ENCODE measurements at regions not wholly inside any gene's neighbourhood (a gene's known extent, or its start where the extent isn't known, plus 50 kb on each side); places are given as distances from the start of the nearest gene placed in this dataset.
"Not testable (repeated sequence)": the region's sequence is repeated elsewhere in the genome, so short reads cannot be mapped to it uniquely, and the experiment has no call there.

DNA sequence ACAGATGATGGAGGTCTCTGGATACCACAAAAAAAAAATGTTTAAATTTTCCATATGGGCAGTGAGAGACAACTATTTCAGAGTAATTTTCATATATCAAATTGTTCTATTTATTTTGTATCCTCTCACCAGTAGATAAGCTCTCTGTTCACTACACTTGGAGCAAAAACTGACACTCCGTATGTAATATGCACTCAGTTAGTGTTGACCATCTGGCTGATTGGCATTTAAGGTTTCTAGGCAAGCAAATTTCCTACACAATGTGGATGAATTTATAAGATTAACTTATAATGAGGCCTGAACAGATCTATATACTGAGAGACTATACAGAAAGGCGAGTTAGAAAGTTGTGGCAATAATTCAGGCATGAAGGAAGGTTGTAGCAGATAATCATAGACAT lies 836.5 kb upstream of the SEMA6D start:
- ATAC-seq (ENCODE audit: poor library complexity) (no peak), DNase-seq (no peak)
- intact Hi-C loops (cut with DNase I) = loop anchor here (10.0 kb wide), 1 partner anchor 76 kb away; no protein-coding TSS in a partner anchor

- intact Hi-C loops (cut with DNase I) = no loop called here
- ATAC-seq (ENCODE audit: poor library complexity) = no peak
- DNase-seq = no peak
Observed at GRCh38 chr15:46892621-46893160, 824.6 kb upstream of the SEMA6D start.

GRCh38 chr15:46894644-46895043 lies 822.7 kb upstream of the SEMA6D start:
- no peak for ATAC-seq (ENCODE audit: poor library complexity)
- no peak for DNase-seq
- intact Hi-C loops (cut with DNase I) = no loop called here

GRCh38 chr15:46897266-46897665 lies 820.0 kb upstream of the SEMA6D start:
- no peak for DNase-seq
- intact Hi-C loops (cut with DNase I) = no loop called here
- no peak for ATAC-seq (ENCODE audit: poor library complexity)

- ATAC-seq (ENCODE audit: poor library complexity) (no peak), DNase-seq (no peak)
- intact Hi-C loops (cut with DNase I) = no loop called here
Observed at GRCh38 chr15:46901001-46901400, 816.3 kb upstream of the SEMA6D start.

GRCh38 chr15:46917721-46918252 lies 799.5 kb upstream of the SEMA6D start:
- ATAC-seq (ENCODE audit: poor library complexity) = no peak
- intact Hi-C loops (cut with DNase I) = no loop called here

DNA sequence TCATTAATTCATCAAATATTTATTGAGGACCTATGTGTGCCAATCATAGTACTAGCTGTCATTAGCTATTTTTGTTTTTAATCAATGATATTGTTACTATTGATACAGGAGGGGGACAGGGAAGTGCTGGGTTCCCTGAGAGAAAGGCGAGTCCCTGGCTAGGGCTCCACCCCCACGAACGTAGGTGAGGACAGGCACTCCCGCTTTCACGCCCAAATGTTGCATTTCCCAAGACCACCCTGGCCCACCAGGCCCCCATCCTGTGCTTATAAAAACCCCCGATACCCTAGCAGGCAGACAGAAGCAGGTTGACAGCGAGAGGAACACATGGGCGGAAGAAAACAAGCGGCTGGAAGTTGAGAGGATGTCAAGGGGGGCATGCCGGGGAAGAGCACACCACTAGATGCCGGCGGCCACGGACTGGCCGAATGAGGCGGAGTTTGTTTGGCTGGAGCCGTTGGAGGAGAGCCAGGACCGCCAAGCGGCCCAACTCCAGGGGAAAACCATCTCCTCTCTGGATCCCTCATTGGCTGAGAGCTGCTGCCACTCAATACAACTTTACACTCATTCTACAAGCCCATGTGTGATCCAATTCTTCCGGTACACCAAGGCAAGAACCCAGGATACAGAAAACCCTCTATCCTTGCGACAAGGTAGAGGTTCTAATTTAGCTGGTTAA lies 798.7 kb upstream of the SEMA6D start:
- ATAC-seq (ENCODE audit: poor library complexity) (no peak), DNase-seq (no peak)
- intact Hi-C loops (cut with DNase I) = no loop called here

More at GRCh38 chr15:46917721-46918252, 799.5 kb upstream of the SEMA6D start:
- DNase-seq = no peak

GRCh38 chr15:46921891-46922290 lies 795.4 kb upstream of the SEMA6D start:
- no peak for ATAC-seq (ENCODE audit: poor library complexity)
- intact Hi-C loops (cut with DNase I) = no loop called here
- DNase-seq = peak; percentile 41

GRCh38 chr15:46930426-46930825 lies 786.9 kb upstream of the SEMA6D start:
- no peak for DNase-seq
- intact Hi-C loops (cut with DNase I) = no loop called here
- ATAC-seq (ENCODE audit: poor library complexity) = no peak

GRCh38 chr15:46933332-46933731 lies 784.0 kb upstream of the SEMA6D start:
- DNase-seq = no peak
- ATAC-seq (ENCODE audit: poor library complexity) = no peak
- intact Hi-C loops (cut with DNase I) = no loop called here

GRCh38 chr15:46934851-46935250 lies 782.5 kb upstream of the SEMA6D start:
- no peak for ATAC-seq (ENCODE audit: poor library complexity)
- no peak for DNase-seq
- intact Hi-C loops (cut with DNase I) = no loop called here

- intact Hi-C loops (cut with DNase I) = no loop called here
- DNase-seq (no peak), ATAC-seq (ENCODE audit: poor library complexity) (no peak)
Observed at GRCh38 chr15:46938169-46938568, 779.1 kb upstream of the SEMA6D start.

- ATAC-seq (ENCODE audit: poor library complexity) (no peak), DNase-seq (no peak)
- intact Hi-C loops (cut with DNase I) = no loop called here
Observed at GRCh38 chr15:46941241-46941640, 776.1 kb upstream of the SEMA6D start.

- intact Hi-C loops (cut with DNase I) = no loop called here
- no peak for ATAC-seq (ENCODE audit: poor library complexity)
- no peak for DNase-seq
Observed at GRCh38 chr15:46946953-46947352, 770.4 kb upstream of the SEMA6D start.

GRCh38 chr15:46955576-46955975 lies 761.7 kb upstream of the SEMA6D start:
- DNase-seq = no peak
- peak; percentile 8 for ATAC-seq (ENCODE audit: poor library complexity)
- intact Hi-C loops (cut with DNase I) = no loop called here

- intact Hi-C loops (cut with DNase I) = no loop called here
- ATAC-seq (ENCODE audit: poor library complexity) (peak; percentile 99), DNase-seq (peak; percentile 40)
Observed at GRCh38 chr15:46956456-46956855, 760.8 kb upstream of the SEMA6D start.

- DNase-seq = no peak
- no peak for ATAC-seq (ENCODE audit: poor library complexity)
- intact Hi-C loops (cut with DNase I) = no loop called here
Observed at GRCh38 chr15:46956881-46957280, 760.4 kb upstream of the SEMA6D start.

DNA sequence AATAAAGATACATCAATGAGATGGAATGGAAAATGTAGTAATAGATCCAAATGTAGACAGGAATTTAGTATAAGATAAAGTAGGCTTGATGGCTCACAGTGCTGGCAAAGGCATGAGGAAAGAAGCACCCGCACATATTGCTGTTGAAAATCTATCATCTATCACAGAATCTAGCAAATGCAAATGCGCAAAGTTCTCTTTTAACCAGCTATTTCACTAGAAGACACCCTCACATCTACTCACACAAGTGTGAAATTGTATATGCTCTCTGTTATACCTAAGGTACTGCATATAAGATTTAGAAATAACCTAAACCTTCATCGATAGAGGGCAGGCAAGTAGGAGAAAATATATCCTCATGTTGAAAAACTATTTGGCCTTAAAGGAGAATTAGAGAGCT lies 756.7 kb upstream of the SEMA6D start:
- intact Hi-C loops (cut with DNase I) = no loop called here
- no peak for ATAC-seq (ENCODE audit: poor library complexity)
- no peak for DNase-seq

DNA sequence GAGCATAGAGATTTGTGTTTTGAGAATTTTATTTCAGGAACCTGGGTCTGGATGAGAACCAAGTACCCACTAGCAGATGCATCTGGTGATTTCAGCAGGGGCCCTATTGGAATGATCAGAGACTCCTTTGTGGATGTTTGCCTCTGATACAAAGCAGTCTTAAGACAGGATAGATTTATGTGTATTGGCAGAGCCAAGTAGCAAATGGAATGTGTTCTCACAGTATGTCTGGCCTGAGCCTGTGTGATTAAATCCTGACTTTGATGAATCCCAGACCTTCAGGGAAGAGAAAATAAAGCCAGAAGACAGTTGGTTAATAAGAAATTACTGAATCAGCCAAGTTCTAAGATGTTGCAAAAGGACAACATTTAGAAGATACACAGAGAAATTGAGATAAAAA lies 755.5 kb upstream of the SEMA6D start:
- intact Hi-C loops (cut with DNase I) = no loop called here
- DNase-seq (no peak), ATAC-seq (ENCODE audit: poor library complexity) (peak; percentile 96)

- ATAC-seq (ENCODE audit: poor library complexity); DNase-seq; intact Hi-C loops (cut with DNase I): not testable (repeated sequence)
Observed at GRCh38 chr15:46988055-46988454, 729.2 kb upstream of the SEMA6D start.

GRCh38 chr15:46996359-46996758 lies 720.9 kb upstream of the SEMA6D start:
- no peak for ATAC-seq (ENCODE audit: poor library complexity)
- intact Hi-C loops (cut with DNase I) = no loop called here
- no peak for DNase-seq

All from Right ventricle myocardium superior (tissue), 1 donor.